ENCODE measurements at regions not wholly inside any gene's neighbourhood (a gene's known extent, or its start where the extent isn't known, plus 50 kb on each side); places are given as distances from the start of the nearest gene placed in this dataset.

DNA sequence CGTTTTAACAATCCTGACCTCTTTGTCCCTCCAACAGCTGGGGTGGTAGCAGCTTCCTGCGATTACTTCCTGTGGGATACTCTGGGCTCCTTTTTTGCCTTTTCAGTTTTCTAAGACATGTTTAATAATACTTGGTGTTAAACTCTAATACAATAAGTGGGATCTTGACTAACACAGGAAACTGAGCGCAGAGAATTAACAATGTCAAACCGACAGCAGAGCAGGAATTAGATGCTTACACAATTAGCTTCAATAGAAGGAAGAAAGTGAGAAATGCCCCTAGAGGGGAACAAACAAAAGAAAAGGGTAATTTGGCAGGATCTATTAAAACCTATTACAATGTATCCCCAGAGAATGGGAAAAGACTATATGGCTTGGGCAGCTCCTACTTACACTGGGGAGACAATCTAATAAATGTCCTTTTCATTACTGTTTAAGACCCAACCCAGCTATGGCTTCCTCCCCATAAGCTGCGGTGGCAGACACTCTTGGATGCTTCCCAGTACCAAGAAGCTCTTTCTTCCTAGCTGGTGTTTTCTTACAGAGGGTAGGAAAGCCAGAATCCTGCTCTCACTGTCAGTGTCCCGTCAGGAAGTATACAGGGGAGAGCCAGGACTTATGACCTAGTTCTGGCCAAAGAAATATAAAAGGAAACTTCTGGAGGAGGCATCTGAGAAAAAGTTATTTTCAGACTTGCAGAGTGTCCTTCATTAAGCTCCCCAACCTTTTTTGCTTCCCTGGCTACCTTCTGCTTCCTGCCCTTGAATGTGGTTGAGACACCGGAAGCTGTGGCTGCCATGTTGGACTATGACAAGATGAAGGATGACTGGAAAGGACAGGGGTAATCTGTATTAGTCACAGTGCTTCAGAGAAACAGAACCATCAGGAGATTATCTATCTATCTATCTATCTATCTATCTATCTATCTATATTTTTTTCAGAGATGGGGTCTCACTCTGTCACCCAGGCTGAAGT, 194.1 kb upstream of the KBTBD8 start:
- H3K9ac ChIP-seq (ENCODE audit: low read depth in 2 of 2, low read length in 2 of 2), result no peak overlapping the region
- no peak overlapping the region for H3K4me3 ChIP-seq
- TF ChIP-seq, protein P1, sequence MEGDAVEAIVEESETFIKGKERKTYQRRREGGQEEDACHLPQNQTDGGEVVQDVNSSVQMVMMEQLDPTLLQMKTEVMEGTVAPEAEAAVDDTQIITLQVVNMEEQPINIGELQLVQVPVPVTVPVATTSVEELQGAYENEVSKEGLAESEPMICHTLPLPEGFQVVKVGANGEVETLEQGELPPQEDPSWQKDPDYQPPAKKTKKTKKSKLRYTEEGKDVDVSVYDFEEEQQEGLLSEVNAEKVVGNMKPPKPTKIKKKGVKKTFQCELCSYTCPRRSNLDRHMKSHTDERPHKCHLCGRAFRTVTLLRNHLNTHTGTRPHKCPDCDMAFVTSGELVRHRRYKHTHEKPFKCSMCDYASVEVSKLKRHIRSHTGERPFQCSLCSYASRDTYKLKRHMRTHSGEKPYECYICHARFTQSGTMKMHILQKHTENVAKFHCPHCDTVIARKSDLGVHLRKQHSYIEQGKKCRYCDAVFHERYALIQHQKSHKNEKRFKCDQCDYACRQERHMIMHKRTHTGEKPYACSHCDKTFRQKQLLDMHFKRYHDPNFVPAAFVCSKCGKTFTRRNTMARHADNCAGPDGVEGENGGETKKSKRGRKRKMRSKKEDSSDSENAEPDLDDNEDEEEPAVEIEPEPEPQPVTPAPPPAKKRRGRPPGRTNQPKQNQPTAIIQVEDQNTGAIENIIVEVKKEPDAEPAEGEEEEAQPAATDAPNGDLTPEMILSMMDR (IDR thresholded peaks at IDR 0.05), result no peak
- no peak overlapping the region for H3K27ac ChIP-seq
- no peaks in the 10 kb centered on the region for H3K36me3 ChIP-seq
- H3K9me3 ChIP-seq, result no peaks in the 10 kb centered on the region
- no peaks in the 10 kb centered on the region for H3K4me1 ChIP-seq
- no peaks in the 10 kb centered on the region for H3K27me3 ChIP-seq
- no peak for DNase-seq
- intact Hi-C loops (cut with DNase I), result no loop called here

GRCh38 chr3:66808891-66809594, 189.1 kb upstream of the KBTBD8 start:
- Histone ChIP-seq H3K9ac (ENCODE audit: low read depth in 2 of 2, low read length in 2 of 2) (peak overlapping the region in 1 of 2 donors; percentile 31), H3K36me3 (no peaks in the 10 kb centered on the region), H3K27ac (peak overlapping the region; percentile 80), H3K4me3 (no peak overlapping the region), H3K4me1 (no peaks in the 10 kb centered on the region), H3K27me3 (no peaks in the 10 kb centered on the region), H3K9me3 (no peaks in the 10 kb centered on the region)
- peak; percentile 32 for DNase-seq
- TF ChIP-seq, protein P1 (IDR thresholded peaks at IDR 0.05), result no peak
- intact Hi-C loops (cut with DNase I), result no loop called here

DNA sequence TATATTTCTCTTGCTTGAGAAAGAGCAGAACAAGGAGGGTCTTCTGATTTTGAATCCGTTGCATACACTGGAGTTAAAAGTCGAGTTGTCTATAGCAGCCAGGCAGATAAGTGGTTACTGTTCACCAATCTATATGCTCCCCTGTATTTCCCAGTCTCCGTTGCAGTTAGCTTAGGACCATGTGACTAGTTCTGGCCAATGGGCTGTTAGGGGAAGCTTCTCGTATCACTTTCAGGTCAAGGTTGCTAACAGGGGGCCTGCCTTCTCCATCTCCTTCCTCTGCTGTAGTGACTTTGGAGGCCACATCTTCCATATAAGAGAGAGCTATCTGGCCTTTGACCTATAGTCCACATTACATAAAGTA, 188.5 kb upstream of the KBTBD8 start:
- DNase-seq, result peak; percentile 71
- TF ChIP-seq, protein P1 (IDR thresholded peaks at IDR 0.05), result no peak
- no peaks in the 10 kb centered on the region for H3K9me3 ChIP-seq
- no peak overlapping the region for H3K4me3 ChIP-seq
- H3K27ac ChIP-seq, result peak overlapping the region; percentile 80
- H3K27me3 ChIP-seq, result no peaks in the 10 kb centered on the region
- no peak overlapping the region for H3K9ac ChIP-seq (ENCODE audit: low read depth in 2 of 2, low read length in 2 of 2)
- H3K4me1 ChIP-seq, result no peaks in the 10 kb centered on the region
- intact Hi-C loops (cut with DNase I), result no loop called here
- H3K36me3 ChIP-seq, result no peaks in the 10 kb centered on the region

- Histone ChIP-seq H3K9ac (ENCODE audit: low read depth in 2 of 2, low read length in 2 of 2) (no peak overlapping the region), H3K27me3 (no peaks in the 10 kb centered on the region), H3K36me3 (no peaks in the 10 kb centered on the region), H3K9me3 (no peaks in the 10 kb centered on the region), H3K4me1 (no peaks in the 10 kb centered on the region), H3K27ac (peak overlapping the region; percentile 14), H3K4me3 (no peak overlapping the region)
- TF ChIP-seq, protein P1 (IDR thresholded peaks at IDR 0.05), result no peak
- intact Hi-C loops (cut with DNase I), result loop anchor here (10.0 kb wide), 1 partner anchor 327 kb away; no protein-coding TSS in a partner anchor
- peak; percentile 42 for DNase-seq
Measured at GRCh38 chr3:66812136-66812535, 186.0 kb upstream of the KBTBD8 start.

GRCh38 chr3:66812741-66813140, 185.4 kb upstream of the KBTBD8 start:
- DNase-seq, result no peak
- Histone ChIP-seq H3K27me3 (no peaks in the 10 kb centered on the region), H3K4me1 (no peaks in the 10 kb centered on the region), H3K9ac (ENCODE audit: low read depth in 2 of 2, low read length in 2 of 2) (no peak overlapping the region), H3K9me3 (no peaks in the 10 kb centered on the region), H3K36me3 (no peaks in the 10 kb centered on the region), H3K4me3 (no peak overlapping the region), H3K27ac (no peak overlapping the region)
- TF ChIP-seq, protein P1 (IDR thresholded peaks at IDR 0.05), result no peak
- intact Hi-C loops (cut with DNase I), result loop anchor here (10.0 kb wide), 1 partner anchor 328 kb away; no protein-coding TSS in a partner anchor
